Activated naive CD4-positive, alpha-beta T cell treated with anti-CD3 and anti-CD28 coated beads, Interleukin-2, amount 10 ng/mL, durations not matched to agents 7 days and 5 days (primary cell): ENCODE measurements at regions not wholly inside any gene's neighbourhood (a gene's known extent, or its start where the extent isn't known, plus 50 kb on each side); places are given as distances from the start of the nearest gene placed in this dataset.
"Not testable (repeated sequence)": the region's sequence is repeated elsewhere in the genome, so short reads cannot be mapped to it uniquely, and the experiment has no call there.

Source experiments
- CTCF ChIA-PET: fragments of 350-600 bp; sonication (Branson Sonifier 250); formaldehyde crosslinking; loops from one replicate; lab custom pipeline; 2021; ENCODE audit warnings: antibody characterized with exemption; lab: Charles Lee
- DNase-seq: peaks from one replicate; pipeline ENCODE4 v3.0.0-alpha.2; 2020
- H3K27ac Mint-ChIP-seq: one replicate; pipeline ENCODE4 v1.8.0; 2021; ENCODE audit warnings: mild to moderate bottlenecking, moderate library complexity, mixed read lengths
- H3K27me3 Mint-ChIP-seq: one replicate; pipeline ENCODE4 v1.8.0; 2021; ENCODE audit warnings: mild to moderate bottlenecking, mixed read lengths
- H3K36me3 Mint-ChIP-seq: one replicate; pipeline ENCODE4 v1.8.0; 2021; ENCODE audit warnings: mixed read lengths
- H3K4me1 Mint-ChIP-seq: one replicate; pipeline ENCODE4 v1.8.0; 2021; ENCODE audit warnings: mixed read lengths
- H3K4me3 Mint-ChIP-seq: one replicate; pipeline ENCODE4 v1.8.0; 2021; ENCODE audit warnings: mild to moderate bottlenecking, moderate library complexity, mixed read lengths
- H3K9me3 Mint-ChIP-seq: one replicate; pipeline ENCODE4 v1.8.0; 2021; ENCODE audit warnings: mixed read lengths

GRCh38 chr18:53859764-53860163 lies 364.7 kb downstream of the MBD2 start:
- no peaks in the 10 kb centered on the region for H3K36me3 Mint-ChIP-seq
- no peak overlapping the region for H3K27ac Mint-ChIP-seq
- CTCF ChIA-PET: no interaction called here
- no peak for DNase-seq
- H3K4me1 Mint-ChIP-seq: no peaks in the 10 kb centered on the region
- H3K27me3 Mint-ChIP-seq: no peaks in the 10 kb centered on the region
- no peak overlapping the region for H3K4me3 Mint-ChIP-seq
- peaks cover 3% of the 10 kb centered on the region for H3K9me3 Mint-ChIP-seq

- no peak for DNase-seq
- no peak overlapping the region for H3K4me3 Mint-ChIP-seq
- H3K4me1 Mint-ChIP-seq: no peaks in the 10 kb centered on the region
- no peaks in the 10 kb centered on the region for H3K9me3 Mint-ChIP-seq
- no peak overlapping the region for H3K27ac Mint-ChIP-seq
- H3K36me3 Mint-ChIP-seq: no peaks in the 10 kb centered on the region
- H3K27me3 Mint-ChIP-seq: no peaks in the 10 kb centered on the region
- CTCF ChIA-PET: no interaction called here
These were observed 373.6 kb downstream of the MBD2 start for GRCh38 chr18:53850902-53851301.

- Mint-ChIP-seq H3K4me3 (no peak overlapping the region), H3K36me3 (no peaks in the 10 kb centered on the region), H3K9me3 (peaks cover 3% of the 10 kb centered on the region), H3K27ac (no peak overlapping the region), H3K27me3 (no peaks in the 10 kb centered on the region), H3K4me1 (no peaks in the 10 kb centered on the region)
- DNase-seq: no peak
- CTCF ChIA-PET: no interaction called here
These were observed 380.7 kb downstream of the MBD2 start for GRCh38 chr18:53843763-53844162.

- Mint-ChIP-seq H3K9me3 (peaks cover 6% of the 10 kb centered on the region), H3K36me3 (no peaks in the 10 kb centered on the region), H3K4me1 (no peaks in the 10 kb centered on the region), H3K27me3 (no peaks in the 10 kb centered on the region), H3K27ac (no peak overlapping the region), H3K4me3 (no peak overlapping the region)
- CTCF ChIA-PET: no interaction called here
- DNase-seq: no peak
These were observed 381.2 kb downstream of the MBD2 start for GRCh38 chr18:53843113-53843760.

GRCh38 chr18:53838746-53839145 lies 385.7 kb downstream of the MBD2 start:
- no peaks in the 10 kb centered on the region for H3K36me3 Mint-ChIP-seq

GRCh38 chr18:53821141-53821540 lies 403.3 kb downstream of the MBD2 start:
- H3K27me3 Mint-ChIP-seq, H3K4me3 Mint-ChIP-seq, H3K27ac Mint-ChIP-seq, DNase-seq, H3K36me3 Mint-ChIP-seq, CTCF ChIA-PET, H3K4me1 Mint-ChIP-seq: not testable (repeated sequence)
- H3K9me3 Mint-ChIP-seq: peaks cover 11% of the 10 kb centered on the region

More at GRCh38 chr18:53838746-53839145, 385.7 kb downstream of the MBD2 start:
- H3K4me3 Mint-ChIP-seq: no peak overlapping the region
- no peaks in the 10 kb centered on the region for H3K27me3 Mint-ChIP-seq
- CTCF ChIA-PET: no interaction called here
- no peak overlapping the region for H3K27ac Mint-ChIP-seq
- H3K4me1 Mint-ChIP-seq: no peaks in the 10 kb centered on the region
- DNase-seq: no peak
- peaks cover 24% of the 10 kb centered on the region for H3K9me3 Mint-ChIP-seq

GRCh38 chr18:53819671-53820070 lies 404.8 kb downstream of the MBD2 start:
- no peak overlapping the region for H3K4me3 Mint-ChIP-seq
- DNase-seq: no peak
- no peaks in the 10 kb centered on the region for H3K4me1 Mint-ChIP-seq
- no peaks in the 10 kb centered on the region for H3K36me3 Mint-ChIP-seq
- H3K27ac Mint-ChIP-seq: no peak overlapping the region
- H3K27me3 Mint-ChIP-seq: no peaks in the 10 kb centered on the region
- CTCF ChIA-PET: no interaction called here
- H3K9me3 Mint-ChIP-seq: peaks cover 8% of the 10 kb centered on the region

GRCh38 chr18:53819174-53819573 lies 405.3 kb downstream of the MBD2 start:
- no peaks in the 10 kb centered on the region for H3K4me1 Mint-ChIP-seq
- CTCF ChIA-PET: no interaction called here
- H3K9me3 Mint-ChIP-seq: peaks cover 8% of the 10 kb centered on the region
- H3K27me3 Mint-ChIP-seq: no peaks in the 10 kb centered on the region
- no peak overlapping the region for H3K4me3 Mint-ChIP-seq
- DNase-seq: no peak
- no peaks in the 10 kb centered on the region for H3K36me3 Mint-ChIP-seq
- no peak overlapping the region for H3K27ac Mint-ChIP-seq

- no peaks in the 10 kb centered on the region for H3K36me3 Mint-ChIP-seq
- no peak overlapping the region for H3K4me3 Mint-ChIP-seq
- DNase-seq: no peak
- no peaks in the 10 kb centered on the region for H3K27me3 Mint-ChIP-seq
- H3K4me1 Mint-ChIP-seq: no peaks in the 10 kb centered on the region
- no peak overlapping the region for H3K27ac Mint-ChIP-seq
- peaks cover 5% of the 10 kb centered on the region for H3K9me3 Mint-ChIP-seq
- CTCF ChIA-PET: no interaction called here
These were observed 406.2 kb downstream of the MBD2 start for GRCh38 chr18:53817976-53818950.

GRCh38 chr18:53800171-53800570 lies 424.3 kb downstream of the MBD2 start:
- no peak overlapping the region for H3K4me3 Mint-ChIP-seq
- H3K36me3 Mint-ChIP-seq: no peaks in the 10 kb centered on the region
- H3K27me3 Mint-ChIP-seq: no peaks in the 10 kb centered on the region
- no peak for DNase-seq
- H3K9me3 Mint-ChIP-seq: peaks cover 7% of the 10 kb centered on the region
- H3K27ac Mint-ChIP-seq: no peak overlapping the region
- H3K4me1 Mint-ChIP-seq: no peaks in the 10 kb centered on the region
- CTCF ChIA-PET: no interaction called here

- H3K9me3 Mint-ChIP-seq: peaks cover 7% of the 10 kb centered on the region
- H3K4me1 Mint-ChIP-seq: no peaks in the 10 kb centered on the region
- no peaks in the 10 kb centered on the region for H3K27me3 Mint-ChIP-seq
- no peak overlapping the region for H3K4me3 Mint-ChIP-seq
- no peak overlapping the region for H3K27ac Mint-ChIP-seq
- CTCF ChIA-PET: no interaction called here
- no peaks in the 10 kb centered on the region for H3K36me3 Mint-ChIP-seq
- no peak for DNase-seq
These were observed 425.3 kb downstream of the MBD2 start for GRCh38 chr18:53799134-53799533.

GRCh38 chr18:53798516-53798915 lies 426.0 kb downstream of the MBD2 start:
- DNase-seq: no peak
- CTCF ChIA-PET: no interaction called here
- peaks cover 6% of the 10 kb centered on the region for H3K9me3 Mint-ChIP-seq

GRCh38 chr18:53797998-53798495 lies 426.4 kb downstream of the MBD2 start:
- Mint-ChIP-seq H3K27me3 (no peaks in the 10 kb centered on the region), H3K36me3 (no peaks in the 10 kb centered on the region), H3K4me3 (no peak overlapping the region), H3K4me1 (no peaks in the 10 kb centered on the region), H3K9me3 (peaks cover 3% of the 10 kb centered on the region), H3K27ac (no peak overlapping the region)
- CTCF ChIA-PET: no interaction called here
- no peak for DNase-seq

More at GRCh38 chr18:53798516-53798915, 426.0 kb downstream of the MBD2 start:
- H3K4me1 Mint-ChIP-seq: no peaks in the 10 kb centered on the region
- no peak overlapping the region for H3K4me3 Mint-ChIP-seq
- H3K36me3 Mint-ChIP-seq: no peaks in the 10 kb centered on the region
- no peaks in the 10 kb centered on the region for H3K27me3 Mint-ChIP-seq
- no peak overlapping the region for H3K27ac Mint-ChIP-seq

GRCh38 chr18:53796040-53796729 lies 428.3 kb downstream of the MBD2 start:
- CTCF ChIA-PET: no interaction called here
- Mint-ChIP-seq H3K36me3 (no peaks in the 10 kb centered on the region), H3K4me3 (no peak overlapping the region), H3K9me3 (peaks cover 3% of the 10 kb centered on the region), H3K27ac (no peak overlapping the region), H3K27me3 (no peaks in the 10 kb centered on the region), H3K4me1 (no peaks in the 10 kb centered on the region)
- no peak for DNase-seq
